Glomerular endothelial cell (primary cell): ENCODE measurements at regions not wholly inside any gene's neighbourhood (a gene's known extent, or its start where the extent isn't known, plus 50 kb on each side); places are given as distances from the start of the nearest gene placed in this dataset.

Experiments
- DNase-seq: peaks from one replicate; pipeline ENCODE4 v3.0.0-alpha.2; 2011; ENCODE audit warnings: low read depth, low spot score; ENCODE audit errors: extremely low read depth

DNA sequence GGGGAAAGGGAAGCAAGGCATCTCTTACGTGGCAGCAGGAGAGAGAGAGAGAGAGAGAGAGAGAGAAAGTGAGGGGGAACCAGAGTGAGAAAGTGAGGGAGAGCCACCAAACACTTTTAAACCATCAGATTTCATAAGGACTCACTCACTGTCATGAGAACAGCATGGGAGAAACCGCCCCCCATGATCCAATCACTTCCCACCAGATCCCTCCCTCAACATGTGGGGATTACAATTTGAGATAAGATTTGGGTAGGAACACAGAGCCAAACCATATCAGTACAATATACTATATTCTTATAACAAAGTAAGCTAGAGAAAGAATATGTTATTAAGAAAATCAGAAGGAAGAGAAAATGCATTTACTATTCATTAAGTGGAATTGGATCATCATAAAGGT lies 53.7 kb upstream of the PLXNC1 start:
- DNase-seq, result no peak

DNA sequence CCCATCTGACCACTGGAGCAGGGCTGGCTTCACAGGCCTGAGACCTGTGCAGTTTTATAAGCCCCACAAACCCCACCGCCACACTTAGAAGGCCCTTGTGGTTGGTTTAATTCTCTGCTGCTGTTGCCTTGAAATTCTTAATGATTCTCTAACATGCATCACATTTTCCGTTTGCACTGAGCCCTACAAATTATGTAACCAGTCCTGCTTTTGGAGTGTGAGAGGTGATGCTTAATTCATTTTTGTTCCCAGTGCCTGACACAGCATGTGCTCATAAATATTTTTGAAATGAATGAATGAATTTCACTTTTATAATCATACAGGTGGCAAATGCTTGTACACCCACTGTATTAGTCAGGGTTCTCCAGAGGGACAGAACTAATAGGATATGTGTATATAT lies 52.8 kb upstream of the PLXNC1 start:
- no peak for DNase-seq

DNA sequence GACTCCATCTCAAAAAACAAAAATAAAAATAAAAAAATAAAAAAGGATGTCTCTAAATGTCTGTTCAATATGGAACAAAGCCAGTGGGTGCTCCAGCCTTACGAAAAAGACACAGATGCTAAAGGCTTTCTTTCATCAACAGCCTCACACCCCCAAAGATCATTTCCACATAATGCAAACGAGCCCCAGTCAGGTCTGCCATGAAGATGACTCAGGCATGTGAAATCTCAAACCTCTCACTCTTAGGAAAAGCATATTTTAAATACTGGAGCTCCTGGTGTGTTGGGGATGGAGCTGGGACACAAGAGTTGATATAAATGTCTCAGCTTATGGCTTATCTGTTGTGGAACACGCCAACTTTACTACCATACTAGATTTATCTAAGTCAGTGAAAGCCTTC lies 49.9 kb upstream of the PLXNC1 start:
- DNase-seq, result no peak
